Mesenchymal stem cell (in vitro differentiated cells and primary cell): ENCODE measurements at regions not wholly inside any gene's neighbourhood (a gene's known extent, or its start where the extent isn't known, plus 50 kb on each side); places are given as distances from the start of the nearest gene placed in this dataset.

Experiments used
- DNase-seq: peaks from one replicate; pipeline ENCODE4 v3.0.0-alpha.2; 2013
- H2AFZ ChIP-seq: one replicate; pipeline ENCODE4 v1.6.1; 2013; ENCODE audit warnings: low read depth, mild to moderate bottlenecking, control low read depth, inconsistent platforms, low read length, moderate library complexity
- H2AK5ac ChIP-seq: 2 replicates; pipeline ENCODE4 v1.6.1; 2013; ENCODE audit warnings: low read length, moderate library complexity, mild to moderate bottlenecking, inconsistent platforms; ENCODE audit not compliant: severe bottlenecking
- H2BK120ac ChIP-seq: one replicate; pipeline ENCODE4 v1.6.1; 2013; ENCODE audit warnings: low read depth, mild to moderate bottlenecking, inconsistent platforms, low read length, moderate library complexity
- H2BK12ac ChIP-seq, 2 experiments: one replicate each; pipeline ENCODE4 v1.6.1; 2013; ENCODE audit warnings: inconsistent platforms in 2 of 2, low read length in 2 of 2, mild to moderate bottlenecking in 2 of 2, moderate library complexity in 2 of 2, control low read depth in 1 of 2
- H2BK15ac ChIP-seq: one replicate; pipeline ENCODE4 v1.6.1; 2013; ENCODE audit warnings: mild to moderate bottlenecking, low read depth, inconsistent platforms; ENCODE audit not compliant: poor library complexity, severe bottlenecking
- H2BK5ac ChIP-seq: 2 replicates; pipeline ENCODE4 v1.6.1; 2013; ENCODE audit warnings: low read depth, mild to moderate bottlenecking, low read length, control low read depth, inconsistent platforms; ENCODE audit not compliant: poor library complexity, severe bottlenecking
- H3K14ac ChIP-seq, 2 experiments: one replicate each; pipeline ENCODE4 v1.6.1; 2013; ENCODE audit warnings: inconsistent platforms in 2 of 2, low read length in 2 of 2, control low read depth in 1 of 2, mild to moderate bottlenecking in 1 of 2, moderate library complexity in 1 of 2
- H3K18ac ChIP-seq, 2 experiments: one replicate each; pipeline ENCODE4 v1.6.1; 2013; ENCODE audit warnings: inconsistent platforms in 2 of 2, low read length in 2 of 2, control low read depth in 1 of 2, low read depth in 1 of 2, mild to moderate bottlenecking in 1 of 2
- H3K23ac ChIP-seq, 2 experiments: one replicate each; pipeline ENCODE4 v1.6.1; 2013; ENCODE audit warnings: inconsistent platforms in 2 of 2, low read length in 2 of 2, mild to moderate bottlenecking in 2 of 2, moderate library complexity in 2 of 2, control low read depth in 1 of 2
- H3K27ac ChIP-seq: 2 replicates; pipeline ENCODE4 v1.5.1; 2013; ENCODE audit warnings: mild to moderate bottlenecking, moderate library complexity, low read length, control low read depth, inconsistent platforms; ENCODE audit not compliant: poor library complexity, severe bottlenecking
- H3K27me3 ChIP-seq, 2 experiments: 2 replicates each; pipeline versions ENCODE4 v1.6.1 to v1.7.0; 2013; ENCODE audit warnings: low read length in 2 of 2, mild to moderate bottlenecking in 2 of 2, moderate library complexity in 2 of 2, control low read depth in 1 of 2, inconsistent platforms in 1 of 2; ENCODE audit not compliant: control insufficient read depth in 1 of 2, insufficient read depth in 1 of 2
- H3K36me3 ChIP-seq, 2 experiments: 2 replicates each; pipeline versions ENCODE4 v1.6.1 to v1.7.0; 2013; ENCODE audit warnings: low read length in 2 of 2, control low read depth in 1 of 2, inconsistent platforms in 1 of 2, low read depth in 1 of 2, mild to moderate bottlenecking in 1 of 2; ENCODE audit not compliant: insufficient read depth in 2 of 2, control insufficient read depth in 1 of 2
- H3K4ac ChIP-seq, 2 experiments: one replicate each; pipeline ENCODE4 v1.6.1; 2013; ENCODE audit warnings: inconsistent platforms in 2 of 2, low read length in 2 of 2, mild to moderate bottlenecking in 2 of 2, moderate library complexity in 2 of 2, control low read depth in 1 of 2, low read depth in 1 of 2
- H3K4me1 ChIP-seq: 2 replicates; pipeline ENCODE4 v1.6.1; 2013; ENCODE audit warnings: low read depth, low read length, control low read depth; ENCODE audit not compliant: control insufficient read depth, insufficient read depth
- H3K4me2 ChIP-seq: 2 replicates; pipeline ENCODE4 v1.6.1; 2013; ENCODE audit warnings: low read length, mild to moderate bottlenecking, inconsistent platforms; ENCODE audit not compliant: poor library complexity, severe bottlenecking
- H3K4me3 ChIP-seq, 2 experiments: 2 replicates each; pipeline versions ENCODE4 v1.5.1 to v1.7.0; 2013; ENCODE audit warnings: low read length in 2 of 2, mild to moderate bottlenecking in 2 of 2, control low read depth in 1 of 2, low read depth in 1 of 2; ENCODE audit not compliant: insufficient read depth in 1 of 2
- H3K79me1 ChIP-seq: replicated peaks from 2 replicates; pipeline ENCODE4 v1.6.1; 2013; ENCODE audit warnings: mild to moderate bottlenecking, control low read depth, low read length, inconsistent platforms; ENCODE audit not compliant: poor library complexity, severe bottlenecking
- H3K9ac ChIP-seq: 2 replicates; pipeline ENCODE4 v1.7.0; 2013; ENCODE audit warnings: mild to moderate bottlenecking, low read length, moderate library complexity
- H3K9me3 ChIP-seq: 2 replicates; pipeline ENCODE4 v1.7.0; 2013; ENCODE audit warnings: mild to moderate bottlenecking, low read length; ENCODE audit not compliant: control insufficient read depth
- H4K8ac ChIP-seq: one replicate; pipeline ENCODE4 v1.6.1; 2013; ENCODE audit warnings: inconsistent platforms, mild to moderate bottlenecking, low read length, moderate library complexity
- H4K91ac ChIP-seq: one replicate; pipeline ENCODE4 v1.6.1; 2013; ENCODE audit warnings: mild to moderate bottlenecking, low read length, inconsistent platforms
- WGBS: methylation state at CpG from one replicate; pipeline ENCODE4 v1.1.7; 2013; ENCODE audit warnings: mixed read lengths; 5-methylcytosine and 5-hydroxymethylcytosine counted together

GRCh38 chr1:73587080-73587479 is 610.9 kb downstream of the LRRIQ3 start:
- Histone ChIP-seq H3K23ac (no peak overlapping the region), H3K27ac (no peak overlapping the region)
- 100% methylated on average over 1 of the region's 1 CpG for WGBS

GRCh38 chr1:73577206-73577605 is 620.8 kb downstream of the LRRIQ3 start:
- 93% methylated on average over 1 of the region's 1 CpG for WGBS
- Histone ChIP-seq H2BK120ac (no peak overlapping the region), H3K9me3 (peaks cover 12% of the 10 kb centered on the region), H3K23ac (no peak overlapping the region), H3K14ac (no peak overlapping the region), H3K4ac (no peak overlapping the region), H4K91ac (peak overlapping the region; percentile 5), H2BK15ac (no peak overlapping the region), H3K27me3 (no peaks in the 10 kb centered on the region), H2AK5ac (no peak overlapping the region), H3K4me3 (no peak overlapping the region), H3K4me2 (no peak overlapping the region), H3K36me3 (no peaks in the 10 kb centered on the region), H2BK5ac (no peak overlapping the region), H2AFZ (no peak overlapping the region), H2BK12ac (no peak overlapping the region), H3K79me1 (no peaks in the 10 kb centered on the region), H3K18ac (no peak overlapping the region), H3K27ac (no peak overlapping the region), H3K9ac (no peak overlapping the region), H3K4me1 (no peaks in the 10 kb centered on the region), H4K8ac (no peak overlapping the region)
- no peak for DNase-seq

More at GRCh38 chr1:73587080-73587479, 610.9 kb downstream of the LRRIQ3 start:
- no peak overlapping the region for H3K4ac ChIP-seq
- no peak for DNase-seq
- H3K14ac ChIP-seq: no peak overlapping the region
- H3K9me3 ChIP-seq: no peaks in the 10 kb centered on the region
- H3K79me1 ChIP-seq: no peaks in the 10 kb centered on the region
- H3K18ac ChIP-seq: no peak overlapping the region
- no peak overlapping the region for H4K8ac ChIP-seq
- no peak overlapping the region for H2AFZ ChIP-seq
- H2AK5ac ChIP-seq: no peak overlapping the region
- no peaks in the 10 kb centered on the region for H3K27me3 ChIP-seq
- H3K4me3 ChIP-seq: no peak overlapping the region
- H2BK12ac ChIP-seq: no peak overlapping the region
- H4K91ac ChIP-seq: no peak overlapping the region
- no peak overlapping the region for H3K4me2 ChIP-seq
- no peak overlapping the region for H2BK15ac ChIP-seq
- no peak overlapping the region for H3K9ac ChIP-seq
- H2BK120ac ChIP-seq: no peak overlapping the region
- no peaks in the 10 kb centered on the region for H3K36me3 ChIP-seq
- H3K4me1 ChIP-seq: no peaks in the 10 kb centered on the region
- H2BK5ac ChIP-seq: no peak overlapping the region

GRCh38 chr1:73576083-73576482 is 621.9 kb downstream of the LRRIQ3 start:
- Histone ChIP-seq H2BK15ac (no peak overlapping the region), H3K27me3 (no peaks in the 10 kb centered on the region), H3K18ac (no peak overlapping the region), H4K8ac (no peak overlapping the region), H2BK12ac (no peak overlapping the region), H2AFZ (no peak overlapping the region), H3K9me3 (peaks cover 12% of the 10 kb centered on the region), H4K91ac (no peak overlapping the region), H3K4ac (no peak overlapping the region), H3K4me3 (no peak overlapping the region), H3K14ac (no peak overlapping the region), H3K79me1 (no peaks in the 10 kb centered on the region), H3K23ac (no peak overlapping the region), H2BK120ac (no peak overlapping the region), H3K36me3 (no peaks in the 10 kb centered on the region), H2BK5ac (no peak overlapping the region), H3K9ac (no peak overlapping the region), H3K4me1 (no peaks in the 10 kb centered on the region), H3K4me2 (no peak overlapping the region), H2AK5ac (no peak overlapping the region), H3K27ac (no peak overlapping the region)
- WGBS: 89% methylated on average over 1 of the region's 2 CpGs
- DNase-seq: no peak

- 59% methylated on average over 3 of the region's 4 CpGs for WGBS
- H3K79me1 ChIP-seq: no peaks in the 10 kb centered on the region
- H3K4me3 ChIP-seq: no peak overlapping the region
- DNase-seq: no peak
- H2AFZ ChIP-seq: no peak overlapping the region
- no peak overlapping the region for H2AK5ac ChIP-seq
- H2BK5ac ChIP-seq: no peak overlapping the region
- H3K27me3 ChIP-seq: no peaks in the 10 kb centered on the region
- no peak overlapping the region for H2BK12ac ChIP-seq
- H3K36me3 ChIP-seq: no peaks in the 10 kb centered on the region
- H3K4me2 ChIP-seq: no peak overlapping the region
- no peak overlapping the region for H4K8ac ChIP-seq
- peaks cover 6% of the 10 kb centered on the region for H3K9me3 ChIP-seq
- no peak overlapping the region for H3K4ac ChIP-seq
- no peak overlapping the region for H3K27ac ChIP-seq
- H3K14ac ChIP-seq: no peak overlapping the region
- no peak overlapping the region for H4K91ac ChIP-seq
- no peaks in the 10 kb centered on the region for H3K4me1 ChIP-seq
- no peak overlapping the region for H2BK15ac ChIP-seq
- no peak overlapping the region for H2BK120ac ChIP-seq
- H3K23ac ChIP-seq: no peak overlapping the region
- no peak overlapping the region for H3K9ac ChIP-seq
- H3K18ac ChIP-seq: no peak overlapping the region
Observed at GRCh38 chr1:73564294-73564693, 633.7 kb downstream of the LRRIQ3 start.
